ENCODE measurements at regions not wholly inside any gene's neighbourhood (a gene's known extent, or its start where the extent isn't known, plus 50 kb on each side); places are given as distances from the start of the nearest gene placed in this dataset.

GRCh38 chr9:108550106-108550505 is 305.7 kb downstream of the ACTL7B start:
- no peak for TF ChIP-seq CTCF (IDR thresholded peaks at IDR 0.05; ENCODE audit: low read depth, low read length)
- no peak for TF ChIP-seq EZH2phosphoT487 (IDR thresholded peaks at IDR 0.05; ENCODE audit: low read depth)
